Astrocyte of the spinal cord (primary cell): ENCODE measurements at regions not wholly inside any gene's neighbourhood (a gene's known extent, or its start where the extent isn't known, plus 50 kb on each side); places are given as distances from the start of the nearest gene placed in this dataset.

Experiments used
- DNase-seq: peaks from one replicate; pipeline ENCODE4 v3.0.0; 2011; ENCODE audit warnings: low read depth, low spot score
- H3K4me3 ChIP-seq: 2 replicates; pipeline ENCODE4 v1.5.1; 2011; ENCODE audit warnings: low read depth, mild to moderate bottlenecking, low read length, moderate library complexity
- in situ Hi-C: cut with HindIII; loops from 2 replicates; pipeline ENCODE4 v1.10.0; 2017; ENCODE audit warnings: low sequenced_read_pairs
- TF ChIP-seq, protein P1 (sequence below): IDR thresholded peaks from 2 replicates; pipeline ENCODE4 v1.5.1; 2012; ENCODE audit warnings: low read depth, mild to moderate bottlenecking, low read length, inconsistent platforms

DNA sequence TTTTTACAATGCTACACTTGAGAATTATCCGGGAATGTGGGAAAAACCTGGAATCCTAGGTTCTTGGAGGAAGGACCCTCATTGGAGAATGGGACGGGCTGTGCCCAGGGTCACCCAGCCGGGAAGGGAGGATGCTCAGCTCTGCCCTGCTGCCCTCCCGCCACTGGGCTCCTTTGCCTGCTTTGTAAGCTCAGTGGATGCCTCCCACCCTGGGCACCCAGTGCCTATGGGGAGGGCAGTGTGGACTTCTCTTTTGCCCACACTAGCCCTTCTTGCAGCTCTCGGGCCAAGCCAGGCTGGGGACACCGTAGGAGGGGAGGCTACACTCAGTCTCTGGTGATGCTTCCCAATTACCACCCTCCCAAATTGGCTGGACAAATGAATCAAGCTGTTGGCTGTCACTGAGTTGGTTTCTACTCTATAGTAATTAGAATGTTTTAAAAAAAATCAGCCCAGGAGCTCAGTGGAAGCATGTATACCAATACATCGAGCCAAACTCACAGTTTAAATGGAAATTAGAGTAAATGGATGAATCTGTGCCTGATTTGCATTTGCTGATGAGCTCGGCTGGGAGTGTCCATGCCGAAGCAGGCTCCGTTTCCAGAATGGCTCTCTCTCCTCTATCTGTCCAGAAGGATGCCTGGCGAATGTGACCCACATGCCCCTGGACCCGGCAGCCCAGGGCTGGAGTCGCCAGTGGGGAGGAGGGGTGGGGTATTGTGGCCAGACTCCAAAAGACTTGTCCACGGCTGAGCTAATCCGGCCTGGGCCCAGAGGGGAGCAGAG, 317.0 kb downstream of the CTTN start:
- DNase-seq: no peak
- in situ Hi-C loops: no loop called here
- TF ChIP-seq, protein P1, sequence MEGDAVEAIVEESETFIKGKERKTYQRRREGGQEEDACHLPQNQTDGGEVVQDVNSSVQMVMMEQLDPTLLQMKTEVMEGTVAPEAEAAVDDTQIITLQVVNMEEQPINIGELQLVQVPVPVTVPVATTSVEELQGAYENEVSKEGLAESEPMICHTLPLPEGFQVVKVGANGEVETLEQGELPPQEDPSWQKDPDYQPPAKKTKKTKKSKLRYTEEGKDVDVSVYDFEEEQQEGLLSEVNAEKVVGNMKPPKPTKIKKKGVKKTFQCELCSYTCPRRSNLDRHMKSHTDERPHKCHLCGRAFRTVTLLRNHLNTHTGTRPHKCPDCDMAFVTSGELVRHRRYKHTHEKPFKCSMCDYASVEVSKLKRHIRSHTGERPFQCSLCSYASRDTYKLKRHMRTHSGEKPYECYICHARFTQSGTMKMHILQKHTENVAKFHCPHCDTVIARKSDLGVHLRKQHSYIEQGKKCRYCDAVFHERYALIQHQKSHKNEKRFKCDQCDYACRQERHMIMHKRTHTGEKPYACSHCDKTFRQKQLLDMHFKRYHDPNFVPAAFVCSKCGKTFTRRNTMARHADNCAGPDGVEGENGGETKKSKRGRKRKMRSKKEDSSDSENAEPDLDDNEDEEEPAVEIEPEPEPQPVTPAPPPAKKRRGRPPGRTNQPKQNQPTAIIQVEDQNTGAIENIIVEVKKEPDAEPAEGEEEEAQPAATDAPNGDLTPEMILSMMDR: no peak
- H3K4me3 ChIP-seq: no peak overlapping the region

DNA sequence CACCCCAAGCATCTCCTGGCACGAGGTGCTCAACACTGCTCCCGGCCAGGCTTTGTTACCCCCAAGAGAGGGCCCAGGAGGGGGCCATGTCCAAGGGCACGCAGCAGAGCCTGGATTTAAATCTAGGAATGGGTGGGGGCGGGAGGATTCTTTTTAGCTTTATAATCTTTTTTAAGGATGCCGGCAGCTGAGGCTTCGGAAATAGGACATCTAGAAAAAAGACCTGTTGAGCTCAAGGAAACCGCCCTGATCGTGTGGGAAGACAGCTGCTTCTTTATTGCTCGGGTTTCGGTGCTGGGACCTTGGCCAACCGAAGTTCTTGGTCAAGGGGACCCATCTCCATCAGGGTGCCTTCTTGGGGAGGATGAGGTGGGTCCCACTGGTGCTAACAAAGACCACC, 317.9 kb downstream of the CTTN start:
- no peak overlapping the region for H3K4me3 ChIP-seq
- no peak for DNase-seq
- TF ChIP-seq, protein P1: no peak
- in situ Hi-C loops: no loop called here

DNA sequence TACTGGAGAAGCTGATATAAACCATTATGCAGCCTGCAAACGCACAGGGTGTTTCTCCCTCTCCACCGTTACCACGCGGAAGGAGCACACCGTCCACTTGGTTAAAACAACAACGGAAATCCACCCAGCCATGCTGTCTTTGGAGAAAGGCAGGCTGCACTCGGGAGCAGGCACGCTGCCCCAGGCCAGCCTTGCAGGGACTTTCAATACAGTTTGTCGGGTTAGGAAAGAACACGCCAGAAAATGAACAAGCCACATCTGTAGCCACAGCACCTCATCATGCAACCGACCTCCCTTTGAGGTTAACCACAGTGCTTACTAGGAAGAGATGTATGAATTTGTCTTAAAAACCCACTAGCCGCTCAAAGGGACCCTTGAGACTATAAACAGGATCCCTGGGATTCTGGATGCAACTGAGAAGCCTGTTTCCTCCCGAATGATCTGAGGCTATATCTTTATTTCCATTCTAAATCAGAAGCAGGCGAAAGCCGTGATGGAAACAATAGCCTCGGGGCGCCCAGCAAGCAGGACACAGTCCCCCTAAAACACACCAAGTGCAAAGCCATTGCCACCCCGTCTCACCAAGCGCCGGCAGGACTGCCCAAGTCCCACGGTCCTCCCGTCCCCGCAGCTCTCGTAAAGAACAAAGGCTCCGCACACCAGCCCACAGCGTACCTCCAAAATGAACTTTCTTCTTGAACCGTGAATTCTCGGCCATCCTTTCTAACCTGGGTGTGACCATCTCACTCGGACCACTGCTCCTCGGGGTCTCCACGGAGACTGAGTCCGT, 318.9 kb downstream of the CTTN start:
- DNase-seq: peak; percentile 9
- in situ Hi-C loops: no loop called here
- no peak overlapping the region for H3K4me3 ChIP-seq
- TF ChIP-seq, protein P1: no peak

DNA sequence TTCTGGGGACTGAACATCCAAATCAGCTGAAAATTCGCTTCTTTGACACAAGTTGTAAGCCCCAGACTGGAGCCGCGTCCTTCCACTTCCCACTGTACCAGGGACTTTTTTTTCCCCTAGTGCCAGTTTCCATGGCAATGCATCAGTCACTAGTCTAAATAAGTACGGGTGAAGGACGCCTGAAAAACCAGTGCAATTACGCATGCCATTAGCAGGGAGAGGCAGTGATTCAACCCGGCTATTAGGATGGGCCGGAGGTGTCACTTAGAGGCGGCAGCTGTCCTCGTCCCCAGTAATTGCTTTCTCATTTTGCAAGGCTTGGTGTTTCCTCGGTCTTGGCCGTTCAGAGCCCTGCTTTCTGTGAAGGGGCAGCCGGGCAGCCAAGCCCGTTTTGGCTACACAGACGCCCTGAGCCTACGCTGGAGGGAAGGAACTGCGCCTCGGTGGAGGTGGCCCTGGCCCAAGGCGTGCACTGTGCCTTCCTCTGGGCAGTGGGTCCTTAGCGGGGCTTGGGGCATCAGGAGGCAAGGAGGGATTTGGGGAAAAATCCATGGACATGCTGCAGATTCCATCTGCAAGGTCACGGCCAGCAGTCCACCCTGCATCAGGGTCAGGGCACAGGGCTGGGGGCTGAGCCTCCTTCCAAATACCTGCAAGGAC, 319.7 kb downstream of the CTTN start:
- H3K4me3 ChIP-seq: no peak overlapping the region
- in situ Hi-C loops: no loop called here
- TF ChIP-seq, protein P1: no peak
- no peak for DNase-seq

DNA sequence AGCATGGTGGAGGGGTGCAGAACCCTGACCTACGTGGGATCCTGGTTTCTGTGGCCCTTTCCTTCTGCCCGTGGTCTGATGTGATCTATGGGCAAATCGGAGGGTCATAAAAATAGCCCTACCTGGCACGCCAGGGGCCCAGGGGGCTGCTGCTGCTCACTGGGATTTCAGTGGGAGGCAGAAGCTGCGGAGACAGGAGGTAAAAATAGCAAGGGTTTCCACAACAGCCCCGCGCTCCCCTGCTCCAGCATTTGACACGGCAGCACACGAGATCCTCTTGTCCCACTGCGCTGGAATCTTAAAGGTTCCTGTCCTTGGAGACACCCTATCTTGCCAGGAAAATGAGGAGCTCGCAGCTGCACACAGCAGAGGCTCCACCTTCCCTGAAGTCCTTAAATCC, 321.2 kb downstream of the CTTN start:
- no peak for DNase-seq
- in situ Hi-C loops: no loop called here
- TF ChIP-seq, protein P1: no peak
- no peak overlapping the region for H3K4me3 ChIP-seq

DNA sequence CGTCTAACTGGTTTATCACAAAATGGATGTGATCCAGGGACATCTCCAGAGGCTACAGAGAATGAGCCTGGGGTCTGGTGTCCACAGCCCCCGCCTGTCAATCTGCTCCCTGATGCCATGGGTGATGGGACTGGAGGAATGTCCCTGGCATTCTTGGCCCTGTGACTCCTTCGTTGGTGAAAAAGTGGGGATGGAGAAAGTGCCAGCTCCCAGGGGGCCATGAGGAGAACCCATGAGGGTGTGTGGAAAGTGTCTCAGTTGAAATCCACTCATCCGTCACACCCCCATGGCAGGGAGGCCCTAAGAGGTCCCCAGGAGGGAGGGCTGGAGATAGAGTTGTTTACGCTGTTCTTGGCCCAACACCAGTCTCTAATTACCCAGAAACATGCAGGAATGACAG, 322.0 kb downstream of the CTTN start:
- H3K4me3 ChIP-seq: no peak overlapping the region
- DNase-seq: no peak
- TF ChIP-seq, protein P1: no peak
- in situ Hi-C loops: no loop called here
